ENCODE measurements at regions not wholly inside any gene's neighbourhood (a gene's known extent, or its start where the extent isn't known, plus 50 kb on each side); places are given as distances from the start of the nearest gene placed in this dataset.

DNA sequence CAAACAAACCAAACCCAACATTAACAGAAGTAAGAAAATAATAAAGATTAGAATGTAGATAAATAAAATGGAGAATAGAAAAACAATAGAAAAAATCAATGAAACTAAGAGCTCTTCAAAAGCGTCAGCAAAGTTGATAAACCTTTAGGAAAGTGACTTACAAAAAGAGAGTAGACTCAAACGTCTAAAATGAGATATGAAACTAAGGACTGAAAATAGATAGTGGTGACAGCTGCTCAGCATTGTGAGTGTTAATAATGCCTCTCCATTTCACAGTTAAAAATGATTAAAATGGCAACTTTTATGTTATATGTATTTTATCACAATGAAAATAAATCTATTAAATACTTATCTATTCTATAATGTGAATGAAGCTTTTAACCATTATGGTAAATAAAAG is 125.7 kb upstream of the CPXCR1 start:
- Histone ChIP-seq H2BK12ac (ENCODE audit: low read depth, low read length) (no peak overlapping the region), H4K20me1 (replicated peaks in 1 of 2; ENCODE audit: control insufficient read depth in 1 of 2, insufficient read depth in 2 of 2, low read length in 2 of 2) (no peaks in the 10 kb centered on the region), H3K4me1 (replicated peaks in 1 of 4; ENCODE audit: control insufficient read depth in 3 of 4, insufficient read depth in 4 of 4, low read length in 3 of 4) (no peaks in the 10 kb centered on the region), H3K14ac (ENCODE audit: insufficient read length) (no peak overlapping the region), H3K4me3 (ENCODE audit: extremely low read depth in 1 of 4, insufficient read depth in 2 of 4, low read depth in 3 of 4, low read length in 4 of 4) (no peak overlapping the region), H3K36me3 (ENCODE audit: control insufficient read depth in 2 of 4, insufficient read depth in 4 of 4, low read length in 3 of 4) (no peaks in the 10 kb centered on the region), H4K8ac (ENCODE audit: extremely low read depth, insufficient read depth, low read length) (no peak overlapping the region), H3K9me3 (ENCODE audit: insufficient read depth in 2 of 2, low read depth in 1 of 2, low read length in 1 of 2) (no peaks in the 10 kb centered on the region), H4K5ac (ENCODE audit: insufficient read length, low read depth, low read length) (no peak overlapping the region), H3K56ac (replicated peaks; ENCODE audit: insufficient read length, low read depth, low read length) (no peak overlapping the region), H3K79me1 (ENCODE audit: low read depth, low read length) (no peaks in the 10 kb centered on the region), H3K79me2 (ENCODE audit: control insufficient read depth in 1 of 2, insufficient read depth in 2 of 2, low read length in 2 of 2) (no peaks in the 10 kb centered on the region), H2AK5ac (ENCODE audit: low read depth, low read length) (no peak overlapping the region), H3K27ac (ENCODE audit: low read depth, low read length) (no peak overlapping the region), H3K4ac (replicated peaks; ENCODE audit: insufficient read length, low read depth, low read length) (no peak overlapping the region), H2AFZ (ENCODE audit: low read length) (no peak overlapping the region), H3K18ac (ENCODE audit: extremely low read depth, low read length) (no peak overlapping the region), H3K23me2 (ENCODE audit: low read depth, low read length) (no peaks in the 10 kb centered on the region), H2BK20ac (ENCODE audit: low read length) (no peak overlapping the region), H2BK120ac (replicated peaks; ENCODE audit: low read depth, low read length) (no peak overlapping the region), H3K9ac (replicated peaks in 1 of 4; ENCODE audit: extremely low read depth in 1 of 4, low read depth in 3 of 4, low read length in 3 of 4) (no peak overlapping the region), H3K27me3 (replicated peaks in 1 of 4; ENCODE audit: control insufficient read depth in 3 of 4, extremely low read depth in 1 of 4, insufficient read depth in 3 of 4, low read length in 3 of 4) (no peaks in the 10 kb centered on the region), H3K23ac (ENCODE audit: insufficient read length) (no peak overlapping the region), H4K91ac (replicated peaks; ENCODE audit: insufficient read length, low read length) (no peak overlapping the region), H2BK5ac (ENCODE audit: low read depth, low read length) (no peak overlapping the region), H3K4me2 (ENCODE audit: insufficient read depth in 1 of 2, low read depth in 2 of 2, low read length in 2 of 2) (no peak overlapping the region), H2BK15ac (ENCODE audit: low read length) (no peak overlapping the region)
- DNase-seq (ENCODE audit: low read depth in 1 of 2, low spot score in 2 of 2) (no peak), FAIRE-seq (no peak)
- no peak for TF ChIP-seq BACH1 (IDR thresholded peaks at IDR 0.05; ENCODE audit: low read length)
- WGBS, 2 experiments (ENCODE audit: extremely low coverage in 1 of 2, insufficient coverage in 1 of 2, insufficient read length in 1 of 2, insufficient replicate concordance in 2 of 2, low coverage in 1 of 2, low lambda C conversion rate in 2 of 2, missing lambda C conversion rate in 1 of 2) = 77% methylated on average over 2 of the region's 2 CpGs; no CpG with 5 or more reads in 1 of the 2 experiments
- ChIA-PET POLR2A (ENCODE audit: partially characterized antibody) (no interaction called here), CTCF (ENCODE audit: partially characterized antibody) (no interaction called here)
